Tibial nerve (tissue), 4 donors: ENCODE measurements at regions not wholly inside any gene's neighbourhood (a gene's known extent, or its start where the extent isn't known, plus 50 kb on each side); places are given as distances from the start of the nearest gene placed in this dataset.

Experiments
- CTCF ChIP-seq, 5 experiments: fragments of 200-600 bp in 3 of 5; fragments of 450-650 bp in 2 of 5; sonication (generic) in 3 of 5; IDR thresholded peaks; one replicate each; pipeline ENCODE4 v1.5.1; 2016 to 2019; ENCODE audit warnings: antibody characterized with exemption in 5 of 5, mild to moderate bottlenecking in 3 of 5, moderate library complexity in 2 of 5
- EP300 ChIP-seq, 2 donors: sonication (generic); formaldehyde crosslinking; IDR thresholded peaks; one replicate each; pipeline ENCODE4 v1.6.1; 2017; ENCODE audit warnings: antibody characterized with exemption in 2 of 2, mild to moderate bottlenecking in 1 of 2
- POLR2A ChIP-seq, 2 donors: fragments of 450-650 bp; IDR thresholded peaks; one replicate each; pipeline ENCODE4 v1.6.1; 2017; ENCODE audit warnings: antibody characterized with exemption in 2 of 2, mild to moderate bottlenecking in 2 of 2, moderate library complexity in 2 of 2

DNA sequence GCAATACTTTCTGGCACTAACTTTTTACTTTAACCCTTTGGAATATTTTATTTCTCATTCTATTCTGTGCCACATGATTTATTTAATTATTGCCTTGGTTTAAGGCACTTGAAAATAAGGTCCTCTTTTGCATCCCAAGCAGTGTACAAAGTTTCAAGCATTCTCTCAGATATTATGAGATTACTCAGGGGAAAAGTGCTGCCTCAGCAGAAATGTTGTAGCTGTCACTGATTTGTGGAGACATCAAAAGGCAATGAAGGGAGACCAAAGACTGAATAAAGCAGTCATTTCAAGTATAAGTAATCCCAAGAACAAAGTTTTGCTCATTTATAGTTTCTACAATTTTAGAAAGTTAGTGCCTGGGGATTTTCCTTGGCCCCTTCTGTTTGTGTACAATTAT lies 253.0 kb downstream of the RNF144B start:
- TF ChIP-seq CTCF (IDR thresholded peaks at IDR 0.05) (no peak), POLR2A (IDR thresholded peaks at IDR 0.05) (no peak), EP300 (IDR thresholded peaks at IDR 0.05) (no peak)
